ENCODE measurements at regions not wholly inside any gene's neighbourhood (a gene's known extent, or its start where the extent isn't known, plus 50 kb on each side); places are given as distances from the start of the nearest gene placed in this dataset.

GRCh38 chr6:132153221-132153898 lies 202.2 kb upstream of the CCN2 start:
- no peak for TF ChIP-seq POLR2A (IDR thresholded peaks at IDR 0.05; ENCODE audit: low read depth, low read length)
- no peak for TF ChIP-seq TAF1 (IDR thresholded peaks at IDR 0.05; ENCODE audit: low read depth, low read length)
- no peak for TF ChIP-seq POLR2AphosphoS5 (IDR thresholded peaks at IDR 0.05; ENCODE audit: low read depth, low read length)
